ENCODE measurements at regions not wholly inside any gene's neighbourhood (a gene's known extent, or its start where the extent isn't known, plus 50 kb on each side); places are given as distances from the start of the nearest gene placed in this dataset.
"Not testable (repeated sequence)": the region's sequence is repeated elsewhere in the genome, so short reads cannot be mapped to it uniquely, and the experiment has no call there.

DNA sequence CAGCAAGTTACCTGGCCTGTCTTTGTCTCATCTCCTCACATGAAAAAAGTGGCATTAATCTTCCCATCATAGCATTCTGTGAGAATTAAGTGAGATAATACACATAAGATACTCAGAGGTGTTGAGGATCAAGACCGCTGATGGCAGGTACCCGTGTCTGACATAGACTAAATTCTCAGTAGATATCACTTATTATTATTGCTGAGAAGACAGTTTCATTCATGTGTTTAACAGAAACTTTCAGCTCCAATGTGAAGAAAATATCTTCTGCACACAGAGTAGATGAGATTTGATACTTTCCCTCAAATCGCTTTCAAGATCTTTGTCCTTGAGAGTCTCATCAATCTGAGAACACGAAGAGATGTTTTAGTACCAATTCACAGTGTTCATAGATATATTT, 809.4 kb downstream of the TSN start:
- Histone ChIP-seq H3K27me3 (ENCODE audit: low read depth, low read length) (no peaks in the 10 kb centered on the region), H3K9me3 (ENCODE audit: insufficient read depth, low read length) (no peaks in the 10 kb centered on the region), H3K4me2 (ENCODE audit: low read length) (no peak overlapping the region), H3K4me3 (ENCODE audit: low read length) (no peak overlapping the region), H3K9ac (ENCODE audit: low read length) (no peak overlapping the region), H3K27ac (ENCODE audit: low read length) (no peak overlapping the region), H3K4me1 (ENCODE audit: low read length) (no peaks in the 10 kb centered on the region), H2AFZ (ENCODE audit: low read depth, low read length) (no peak overlapping the region), H3K36me3 (replicated peaks; ENCODE audit: low read depth, low read length) (no peaks in the 10 kb centered on the region), H4K20me1 (ENCODE audit: insufficient read depth, low read length) (no peaks in the 10 kb centered on the region), H3K79me2 (ENCODE audit: low read length) (no peaks in the 10 kb centered on the region)
- TF ChIP-seq, protein P1, sequence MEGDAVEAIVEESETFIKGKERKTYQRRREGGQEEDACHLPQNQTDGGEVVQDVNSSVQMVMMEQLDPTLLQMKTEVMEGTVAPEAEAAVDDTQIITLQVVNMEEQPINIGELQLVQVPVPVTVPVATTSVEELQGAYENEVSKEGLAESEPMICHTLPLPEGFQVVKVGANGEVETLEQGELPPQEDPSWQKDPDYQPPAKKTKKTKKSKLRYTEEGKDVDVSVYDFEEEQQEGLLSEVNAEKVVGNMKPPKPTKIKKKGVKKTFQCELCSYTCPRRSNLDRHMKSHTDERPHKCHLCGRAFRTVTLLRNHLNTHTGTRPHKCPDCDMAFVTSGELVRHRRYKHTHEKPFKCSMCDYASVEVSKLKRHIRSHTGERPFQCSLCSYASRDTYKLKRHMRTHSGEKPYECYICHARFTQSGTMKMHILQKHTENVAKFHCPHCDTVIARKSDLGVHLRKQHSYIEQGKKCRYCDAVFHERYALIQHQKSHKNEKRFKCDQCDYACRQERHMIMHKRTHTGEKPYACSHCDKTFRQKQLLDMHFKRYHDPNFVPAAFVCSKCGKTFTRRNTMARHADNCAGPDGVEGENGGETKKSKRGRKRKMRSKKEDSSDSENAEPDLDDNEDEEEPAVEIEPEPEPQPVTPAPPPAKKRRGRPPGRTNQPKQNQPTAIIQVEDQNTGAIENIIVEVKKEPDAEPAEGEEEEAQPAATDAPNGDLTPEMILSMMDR (IDR thresholded peaks at IDR 0.05; ENCODE audit: low read depth, low read length), result no peak
- TF ChIP-seq EZH2phosphoT487 (IDR thresholded peaks at IDR 0.05; ENCODE audit: low read depth), result no peak

DNA sequence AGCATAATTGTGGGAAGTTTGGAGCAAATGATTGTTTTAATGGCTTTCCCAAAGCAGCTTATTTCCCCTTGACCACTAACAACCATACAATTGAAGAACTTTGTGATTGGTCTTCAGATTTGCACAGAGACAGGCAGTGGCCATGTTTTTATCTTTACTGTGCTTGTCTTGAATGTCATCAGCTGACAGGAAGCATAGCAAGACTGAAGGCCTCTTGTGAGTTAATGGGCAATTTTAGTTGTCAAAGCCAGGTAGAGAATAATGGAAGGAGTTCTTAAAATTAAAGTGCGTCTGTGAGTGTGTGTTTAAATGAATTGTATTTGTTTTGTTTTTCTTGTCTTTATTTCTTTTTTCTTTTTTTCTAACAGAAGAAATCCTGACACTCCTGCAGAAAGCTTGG, 809.9 kb downstream of the TSN start:
- Histone ChIP-seq H3K9me3 (ENCODE audit: insufficient read depth, low read length) (no peaks in the 10 kb centered on the region), H3K27me3 (ENCODE audit: low read depth, low read length) (no peaks in the 10 kb centered on the region), H3K9ac (ENCODE audit: low read length) (no peak overlapping the region), H3K79me2 (ENCODE audit: low read length) (no peaks in the 10 kb centered on the region), H3K36me3 (replicated peaks; ENCODE audit: low read depth, low read length) (no peaks in the 10 kb centered on the region), H3K4me3 (ENCODE audit: low read length) (no peak overlapping the region), H3K4me2 (ENCODE audit: low read length) (no peak overlapping the region), H2AFZ (ENCODE audit: low read depth, low read length) (no peak overlapping the region), H3K27ac (ENCODE audit: low read length) (no peak overlapping the region), H4K20me1 (ENCODE audit: insufficient read depth, low read length) (no peaks in the 10 kb centered on the region), H3K4me1 (ENCODE audit: low read length) (no peaks in the 10 kb centered on the region)
- TF ChIP-seq, protein P1 (IDR thresholded peaks at IDR 0.05; ENCODE audit: low read depth, low read length), result no peak
- no peak for TF ChIP-seq EZH2phosphoT487 (IDR thresholded peaks at IDR 0.05; ENCODE audit: low read depth)

DNA sequence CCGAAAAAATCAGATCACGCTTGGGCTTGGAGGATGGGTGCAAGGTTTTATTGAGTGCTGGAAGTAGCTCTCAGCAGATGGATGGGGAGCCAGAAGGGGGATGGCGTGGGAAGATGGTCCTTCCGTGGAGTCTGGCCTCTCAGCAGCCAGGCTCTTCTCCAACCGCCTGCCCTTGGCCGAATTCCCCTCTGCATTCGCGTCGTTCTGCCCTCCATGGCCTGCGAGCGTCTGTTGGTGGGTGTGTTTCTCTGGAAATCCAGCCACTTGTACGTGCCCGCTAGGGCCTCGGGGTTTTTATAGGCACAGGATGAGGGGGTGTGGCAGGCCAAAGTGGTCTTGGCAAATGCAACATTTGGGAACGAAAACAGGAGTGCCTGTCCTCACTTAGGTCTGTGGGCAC, 815.2 kb downstream of the TSN start:
- no peak overlapping the region for H3K4me3 ChIP-seq (ENCODE audit: low read length)
- no peaks in the 10 kb centered on the region for H3K27me3 ChIP-seq (ENCODE audit: low read depth, low read length)
- H3K79me2 ChIP-seq (ENCODE audit: low read length), result no peaks in the 10 kb centered on the region
- no peak overlapping the region for H2AFZ ChIP-seq (ENCODE audit: low read depth, low read length)
- TF ChIP-seq EZH2phosphoT487 (IDR thresholded peaks at IDR 0.05; ENCODE audit: low read depth), result no peak
- TF ChIP-seq, protein P1 (IDR thresholded peaks at IDR 0.05; ENCODE audit: low read depth, low read length), result no peak
- H3K9ac ChIP-seq (ENCODE audit: low read length), result no peak overlapping the region
- no peaks in the 10 kb centered on the region for H3K4me1 ChIP-seq (ENCODE audit: low read length)
- no peak overlapping the region for H3K27ac ChIP-seq (ENCODE audit: low read length)
- H3K9me3 ChIP-seq (ENCODE audit: insufficient read depth, low read length), result no peaks in the 10 kb centered on the region
- no peaks in the 10 kb centered on the region for H3K36me3 ChIP-seq (replicated peaks; ENCODE audit: low read depth, low read length)
- no peak overlapping the region for H3K4me2 ChIP-seq (ENCODE audit: low read length)
- H4K20me1 ChIP-seq (ENCODE audit: insufficient read depth, low read length), result no peaks in the 10 kb centered on the region

DNA sequence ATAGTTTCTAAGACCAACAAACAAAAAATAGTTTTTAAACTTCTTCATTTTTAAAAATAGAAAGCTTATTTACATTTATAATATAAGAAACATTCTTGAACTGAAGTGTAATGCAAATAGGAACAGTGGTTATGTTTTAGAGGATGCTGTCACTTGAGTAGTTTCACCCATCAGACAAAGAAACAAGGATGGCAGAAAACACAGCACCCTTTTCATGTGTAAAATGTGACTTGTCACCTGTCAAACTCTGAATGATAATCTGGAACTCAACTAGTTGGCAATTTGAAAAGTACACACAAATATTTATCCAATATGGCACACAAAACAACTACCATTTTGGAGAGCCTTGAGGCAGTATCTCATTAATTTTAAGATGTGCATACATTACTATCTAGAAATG, 816.0 kb downstream of the TSN start:
- H3K4me2 ChIP-seq (ENCODE audit: low read length); H4K20me1 ChIP-seq (ENCODE audit: insufficient read depth, low read length); H3K9ac ChIP-seq (ENCODE audit: low read length); H3K36me3 ChIP-seq (replicated peaks; ENCODE audit: low read depth, low read length); H3K4me3 ChIP-seq (ENCODE audit: low read length); H3K27ac ChIP-seq (ENCODE audit: low read length); H3K4me1 ChIP-seq (ENCODE audit: low read length); H2AFZ ChIP-seq (ENCODE audit: low read depth, low read length); H3K79me2 ChIP-seq (ENCODE audit: low read length); H3K9me3 ChIP-seq (ENCODE audit: insufficient read depth, low read length); H3K27me3 ChIP-seq (ENCODE audit: low read depth, low read length): not testable (repeated sequence)

DNA sequence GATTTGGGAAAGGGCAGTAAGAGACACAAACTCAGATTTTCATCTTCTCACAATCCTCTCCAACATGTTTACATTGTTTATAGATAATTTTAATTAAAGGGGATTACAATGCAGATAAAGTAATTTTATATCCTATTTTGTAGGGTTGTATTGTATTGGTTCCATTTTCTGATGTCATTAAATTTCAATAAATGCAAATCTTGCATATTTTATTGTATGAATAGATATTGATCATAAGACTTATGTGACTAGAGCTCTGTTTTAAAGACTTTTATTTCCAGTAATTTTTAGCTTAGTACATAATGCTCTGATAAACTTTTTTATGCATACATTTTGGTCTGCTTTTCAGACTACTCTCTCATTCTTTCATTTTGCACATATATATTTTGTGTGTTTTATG, 819.6 kb downstream of the TSN start:
- H3K4me3 ChIP-seq (ENCODE audit: low read length), result no peak overlapping the region
- H3K27ac ChIP-seq (ENCODE audit: low read length), result no peak overlapping the region
- no peaks in the 10 kb centered on the region for H3K36me3 ChIP-seq (replicated peaks; ENCODE audit: low read depth, low read length)
- no peaks in the 10 kb centered on the region for H4K20me1 ChIP-seq (ENCODE audit: insufficient read depth, low read length)
- H3K27me3 ChIP-seq (ENCODE audit: low read depth, low read length), result no peaks in the 10 kb centered on the region
- H3K4me1 ChIP-seq (ENCODE audit: low read length), result peaks cover 10% of the 10 kb centered on the region
- no peak for TF ChIP-seq EZH2phosphoT487 (IDR thresholded peaks at IDR 0.05; ENCODE audit: low read depth)
- H2AFZ ChIP-seq (ENCODE audit: low read depth, low read length), result no peak overlapping the region
- no peak overlapping the region for H3K4me2 ChIP-seq (ENCODE audit: low read length)
- H3K79me2 ChIP-seq (ENCODE audit: low read length), result no peaks in the 10 kb centered on the region
- H3K9ac ChIP-seq (ENCODE audit: low read length), result no peak overlapping the region
- H3K9me3 ChIP-seq (ENCODE audit: insufficient read depth, low read length), result no peaks in the 10 kb centered on the region

All from OCI-LY3 (cell line).